Epithelial cell of esophagus (primary cell): ENCODE measurements at regions not wholly inside any gene's neighbourhood (a gene's known extent, or its start where the extent isn't known, plus 50 kb on each side); places are given as distances from the start of the nearest gene placed in this dataset.

Experiments used
- DNase-seq: peaks from one replicate; pipeline ENCODE4 v3.0.0; 2010; ENCODE audit warnings: low read depth
- H3K4me3 ChIP-seq: 2 replicates; pipeline ENCODE4 v1.5.1; 2011; ENCODE audit warnings: mild to moderate bottlenecking, low read length, control low read depth
- TF ChIP-seq, protein P1 (sequence below): IDR thresholded peaks from 2 replicates; pipeline ENCODE4 v1.5.1; 2011; ENCODE audit warnings: low read depth, mild to moderate bottlenecking, low read length, control low read depth, inconsistent platforms; ENCODE audit not compliant: insufficient read depth; ENCODE audit errors: missing control alignments

DNA sequence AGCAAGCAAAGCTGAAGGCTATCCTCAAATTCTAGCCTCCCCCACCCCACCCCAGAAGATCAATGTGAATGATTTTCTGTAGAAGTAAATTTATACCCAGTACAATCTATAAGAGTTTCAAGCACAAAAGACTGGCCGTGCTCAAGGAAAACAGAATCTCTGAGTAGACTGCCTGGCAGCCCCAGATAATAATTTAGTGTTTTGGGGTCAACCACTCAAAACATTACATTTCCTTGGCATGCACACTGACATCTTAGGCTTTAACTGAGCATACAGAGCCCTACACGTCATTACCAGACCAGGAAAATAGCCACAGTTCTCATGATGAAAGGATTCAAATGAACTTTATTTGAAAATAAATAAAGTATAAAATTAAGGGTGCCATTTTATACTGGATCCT lies 376.5 kb downstream of the TBL1XR1 start:
- TF ChIP-seq, protein P1, sequence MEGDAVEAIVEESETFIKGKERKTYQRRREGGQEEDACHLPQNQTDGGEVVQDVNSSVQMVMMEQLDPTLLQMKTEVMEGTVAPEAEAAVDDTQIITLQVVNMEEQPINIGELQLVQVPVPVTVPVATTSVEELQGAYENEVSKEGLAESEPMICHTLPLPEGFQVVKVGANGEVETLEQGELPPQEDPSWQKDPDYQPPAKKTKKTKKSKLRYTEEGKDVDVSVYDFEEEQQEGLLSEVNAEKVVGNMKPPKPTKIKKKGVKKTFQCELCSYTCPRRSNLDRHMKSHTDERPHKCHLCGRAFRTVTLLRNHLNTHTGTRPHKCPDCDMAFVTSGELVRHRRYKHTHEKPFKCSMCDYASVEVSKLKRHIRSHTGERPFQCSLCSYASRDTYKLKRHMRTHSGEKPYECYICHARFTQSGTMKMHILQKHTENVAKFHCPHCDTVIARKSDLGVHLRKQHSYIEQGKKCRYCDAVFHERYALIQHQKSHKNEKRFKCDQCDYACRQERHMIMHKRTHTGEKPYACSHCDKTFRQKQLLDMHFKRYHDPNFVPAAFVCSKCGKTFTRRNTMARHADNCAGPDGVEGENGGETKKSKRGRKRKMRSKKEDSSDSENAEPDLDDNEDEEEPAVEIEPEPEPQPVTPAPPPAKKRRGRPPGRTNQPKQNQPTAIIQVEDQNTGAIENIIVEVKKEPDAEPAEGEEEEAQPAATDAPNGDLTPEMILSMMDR = no peak
- H3K4me3 ChIP-seq = no peak overlapping the region
- DNase-seq = no peak

DNA sequence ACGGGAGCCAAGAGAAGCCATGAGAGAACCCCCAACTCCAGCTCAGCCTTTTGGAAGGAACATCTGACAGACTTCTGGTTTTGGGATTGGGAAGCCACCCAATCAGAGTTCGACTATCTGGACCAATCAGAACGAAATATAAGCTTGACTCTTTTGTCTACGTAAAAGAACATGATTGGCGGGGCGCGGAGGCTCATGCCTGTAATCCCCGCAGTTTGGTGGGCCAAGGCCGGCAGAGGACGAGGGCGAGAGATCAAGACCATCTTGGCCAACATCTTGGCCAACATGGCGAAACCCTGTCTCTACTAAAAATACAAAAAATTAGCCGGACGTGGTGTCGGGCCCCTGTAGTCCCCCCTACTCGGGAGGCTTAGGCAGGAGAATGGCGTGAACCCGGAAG lies 380.3 kb downstream of the TBL1XR1 start:
- TF ChIP-seq, protein P1 = no peak
- DNase-seq = no peak
- no peak overlapping the region for H3K4me3 ChIP-seq

DNA sequence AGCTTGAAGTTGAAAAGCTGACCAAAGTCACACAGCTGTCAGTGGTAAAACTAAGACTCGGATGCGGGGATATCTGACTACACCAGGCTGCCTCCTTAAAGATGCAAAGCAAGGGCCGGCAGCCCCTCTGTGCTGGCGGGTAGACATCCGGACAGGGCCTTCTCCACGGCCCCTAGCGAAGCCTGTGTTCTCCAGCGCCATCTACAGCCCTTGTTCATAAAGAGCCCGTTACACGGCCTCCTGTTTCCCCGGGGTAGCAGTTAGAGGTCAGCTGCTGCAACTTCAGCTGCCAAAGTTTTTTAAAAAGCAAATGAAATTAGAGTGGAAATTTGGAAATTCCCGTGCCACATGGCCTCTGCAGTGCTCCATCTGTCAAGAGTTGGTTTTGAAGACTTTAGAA lies 383.0 kb downstream of the TBL1XR1 start:
- peak; percentile 60 for DNase-seq

DNA sequence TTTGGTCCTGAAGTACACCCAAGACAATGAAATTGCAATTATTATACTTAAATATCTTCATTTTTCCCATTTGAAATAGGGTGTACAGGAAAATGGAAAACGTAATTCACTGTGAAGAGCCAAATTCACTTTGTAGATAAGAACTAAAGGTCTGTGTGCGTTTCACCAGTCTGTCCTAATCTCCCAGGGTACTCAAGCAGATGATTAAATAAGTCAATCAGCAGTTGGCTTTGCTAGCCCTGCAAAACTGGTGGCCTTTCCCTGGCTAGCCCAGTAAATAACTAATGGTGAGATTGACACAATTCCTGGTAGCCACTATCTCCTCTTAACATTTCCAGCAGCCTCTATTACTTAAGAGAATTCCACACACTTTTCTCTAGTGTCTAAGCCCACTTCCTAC lies 389.3 kb downstream of the TBL1XR1 start:
- TF ChIP-seq, protein P1 = no peak

More for the DNA sequence above, 383.0 kb downstream of the TBL1XR1 start:
- TF ChIP-seq, protein P1 = peak; percentile 76
- no peak overlapping the region for H3K4me3 ChIP-seq

DNA sequence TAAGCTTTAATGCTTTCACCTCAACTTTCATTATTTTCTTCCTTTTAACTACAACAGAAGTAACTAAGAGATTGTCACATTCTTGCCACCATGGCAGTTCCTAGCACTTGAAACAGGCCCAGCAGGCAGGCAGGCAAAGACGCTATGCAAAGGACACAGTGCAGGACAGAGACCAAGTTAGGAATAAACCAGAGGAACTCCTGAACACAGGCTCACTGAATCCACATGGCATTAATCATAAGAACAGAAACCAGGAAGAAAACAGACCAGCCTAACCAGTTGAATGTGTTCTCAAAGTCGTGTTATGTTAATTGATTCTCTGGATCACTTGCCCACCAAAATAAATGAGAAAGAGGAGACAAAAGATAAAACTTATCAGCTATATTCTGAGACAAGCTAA lies 397.6 kb downstream of the TBL1XR1 start:
- DNase-seq = peak; percentile 68
- TF ChIP-seq, protein P1 = no peak
- H3K4me3 ChIP-seq = no peak overlapping the region

More for the DNA sequence above, 389.3 kb downstream of the TBL1XR1 start:
- DNase-seq = no peak
- no peak overlapping the region for H3K4me3 ChIP-seq

DNA sequence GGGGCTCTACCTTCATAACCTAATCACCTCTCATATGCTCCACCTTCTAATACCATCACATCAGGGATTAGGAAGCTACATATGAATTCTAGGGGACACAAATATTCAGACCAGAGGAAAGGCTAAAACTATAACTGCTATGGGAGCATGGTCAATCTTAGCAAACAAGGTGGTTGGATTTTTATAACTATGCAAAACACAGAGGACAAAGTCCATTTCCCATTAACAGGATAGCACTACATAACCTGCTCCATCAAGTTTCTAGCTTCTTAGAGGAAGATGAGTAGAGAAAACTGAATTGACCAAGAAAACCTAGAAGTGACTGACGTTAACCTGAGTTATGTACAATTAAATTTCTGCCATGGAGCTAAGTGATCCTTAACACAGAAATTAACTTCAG lies 398.6 kb downstream of the TBL1XR1 start:
- DNase-seq = no peak
- TF ChIP-seq, protein P1 = no peak
- no peak overlapping the region for H3K4me3 ChIP-seq

DNA sequence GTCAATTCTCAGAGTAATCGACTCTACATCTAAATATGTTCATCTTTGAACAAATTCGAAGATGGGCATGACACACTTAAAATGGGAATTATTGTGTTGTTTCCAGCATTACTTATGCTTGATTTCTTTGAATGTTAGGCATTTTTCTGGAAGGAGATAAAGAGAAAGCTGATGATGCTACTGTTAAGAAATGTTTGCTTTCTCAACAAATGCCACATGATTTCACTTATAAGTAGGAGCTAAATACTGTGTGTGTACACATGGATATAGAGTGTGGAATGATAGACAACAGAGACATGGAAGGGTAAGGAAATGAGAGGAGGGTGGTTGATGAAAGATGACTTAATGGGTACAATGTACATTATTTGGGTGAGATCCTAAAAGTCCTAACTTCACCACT lies 400.9 kb downstream of the TBL1XR1 start:
- H3K4me3 ChIP-seq = no peak overlapping the region
- TF ChIP-seq, protein P1 = no peak
- DNase-seq = no peak
